Aorta (tissue), 5 donors: ENCODE measurements at regions not wholly inside any gene's neighbourhood (a gene's known extent, or its start where the extent isn't known, plus 50 kb on each side); places are given as distances from the start of the nearest gene placed in this dataset.
A peak's percentile ranks its signal among the peaks of the same experiment; 100 is the strongest.

ENCODE experiments used
- ATAC-seq: fragments of 200-7000 bp; cut with Tn5 transposase; one replicate; pipeline ENCODE4 v1.9.1; 2022; ENCODE audit warnings: moderate library complexity; ENCODE audit not compliant: low FRiP score
- DNase-seq, 2 donors: peaks; one replicate each; pipeline ENCODE4 v3.0.0-alpha.2; 2020
- H3K27ac ChIP-seq, 2 donors: one replicate each; pipeline ENCODE4 v1.5.1; 2013; ENCODE audit warnings: low read length in 2 of 2, mild to moderate bottlenecking in 2 of 2, moderate library complexity in 2 of 2, control low read depth in 1 of 2, inconsistent platforms in 1 of 2, low read depth in 1 of 2
- H3K27me3 ChIP-seq, 2 donors: one replicate each; pipeline ENCODE4 v1.6.1; 2013; ENCODE audit warnings: control low read depth in 1 of 2, low read length in 1 of 2, mild to moderate bottlenecking in 1 of 2, moderate library complexity in 1 of 2; ENCODE audit not compliant: insufficient read depth in 2 of 2, control insufficient read depth in 1 of 2
- H3K36me3 ChIP-seq, 2 donors: one replicate each; pipeline ENCODE4 v1.6.1; 2013; ENCODE audit warnings: control low read depth in 1 of 2, low read length in 1 of 2, mild to moderate bottlenecking in 1 of 2; ENCODE audit not compliant: insufficient read depth in 2 of 2, control insufficient read depth in 1 of 2
- H3K4me1 ChIP-seq, 2 donors: one replicate each; pipeline ENCODE4 v1.6.1; 2013; ENCODE audit warnings: low read length in 2 of 2, control low read depth in 1 of 2, mild to moderate bottlenecking in 1 of 2, moderate library complexity in 1 of 2; ENCODE audit not compliant: insufficient read depth in 2 of 2, control insufficient read depth in 1 of 2
- H3K4me3 ChIP-seq, 2 donors: one replicate each; pipeline ENCODE4 v1.5.1; 2013; ENCODE audit warnings: low read length in 2 of 2, control low read depth in 1 of 2, mild to moderate bottlenecking in 1 of 2
- H3K9me3 ChIP-seq: one replicate; pipeline ENCODE4 v1.6.1; 2013; ENCODE audit warnings: mild to moderate bottlenecking, low read length; ENCODE audit not compliant: control insufficient read depth
- WGBS, 2 donors: extraction: QIAGEN DNeasy Blood & Tissue Kit; methylation state at CpG; one replicate each; pipeline ENCODE4 v1.1.7; 2013; 5-methylcytosine and 5-hydroxymethylcytosine counted together
- intact Hi-C, 2 donors: fragments of 100-400 bp; cut with DNase I; formaldehyde crosslinking; loops; one replicate each; pipeline versions ENCODE4 v1.14.2 to v1.15.0; 2022
- donor health status: healthy with polysubstance abuse.
- donor health status: Bipolar disorder and iron deficiency.
- donor health status: DM: no; HTN: no; CAD: no.
- donor health status: DM: no; HTN: no; CAD: no.
- donor health status: DM: yes; HTN: yes; CAD: no.

DNA sequence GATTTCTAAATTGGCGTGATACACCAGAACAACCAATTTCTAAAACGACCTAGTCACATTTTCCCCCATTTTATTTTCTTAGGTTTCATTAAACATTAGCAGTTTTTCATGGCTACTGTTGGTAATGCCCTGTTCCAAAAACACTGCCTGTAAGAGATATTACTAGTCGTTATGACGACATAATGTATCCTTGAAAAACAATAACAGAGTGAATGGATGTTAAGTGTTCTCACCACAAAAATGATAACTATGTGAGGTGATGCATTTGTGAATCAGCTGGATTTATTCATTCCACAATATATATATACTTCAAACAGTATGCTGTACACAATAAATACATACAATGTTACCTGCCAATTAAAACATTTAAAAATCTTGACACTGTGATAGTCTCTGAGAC, 1147.6 kb upstream of the PCDH10 start:
- ATAC-seq (no peak), DNase-seq (no peak)
- intact Hi-C loops: no loop called here
- no peaks in the 10 kb centered on the region for H3K27me3 ChIP-seq
- peaks cover 2% of the 10 kb centered on the region for H3K9me3 ChIP-seq
- H3K27ac ChIP-seq: no peak overlapping the region
- no peaks in the 10 kb centered on the region for H3K4me1 ChIP-seq
- H3K36me3 ChIP-seq: no peaks in the 10 kb centered on the region
- 80% methylated on average over 4 of the region's 4 CpGs for WGBS, 2 donors
- H3K4me3 ChIP-seq: no peak overlapping the region

DNA sequence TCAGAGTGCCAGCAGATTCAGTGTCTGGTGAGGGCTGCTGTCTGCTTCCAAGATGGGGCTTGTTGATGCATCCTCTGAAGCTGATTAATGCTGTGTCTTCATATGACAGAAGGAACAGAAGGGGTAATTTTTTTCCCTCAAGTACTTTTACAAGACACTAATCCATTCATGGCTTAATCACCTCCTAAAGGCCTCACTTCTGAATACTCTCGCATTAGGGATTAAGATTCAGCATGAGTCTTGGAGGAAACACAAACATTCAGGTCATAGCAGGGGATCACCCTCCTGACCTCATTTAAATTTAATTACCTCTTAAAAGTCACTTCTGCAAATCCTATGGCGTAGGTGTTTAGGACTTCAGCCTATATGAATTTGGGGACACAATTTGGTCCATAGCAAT, 1145.5 kb upstream of the PCDH10 start:
- H3K4me1 ChIP-seq: no peaks in the 10 kb centered on the region
- peaks cover 2% of the 10 kb centered on the region for H3K9me3 ChIP-seq
- WGBS, 2 donors: 38 to 56% methylated on average over 2 of the region's 2 CpGs
- intact Hi-C loops: no loop called here
- no peak overlapping the region for H3K27ac ChIP-seq
- ATAC-seq: no peak
- DNase-seq: no peak
- H3K36me3 ChIP-seq: no peaks in the 10 kb centered on the region
- no peak overlapping the region for H3K4me3 ChIP-seq
- H3K27me3 ChIP-seq: no peaks in the 10 kb centered on the region

DNA sequence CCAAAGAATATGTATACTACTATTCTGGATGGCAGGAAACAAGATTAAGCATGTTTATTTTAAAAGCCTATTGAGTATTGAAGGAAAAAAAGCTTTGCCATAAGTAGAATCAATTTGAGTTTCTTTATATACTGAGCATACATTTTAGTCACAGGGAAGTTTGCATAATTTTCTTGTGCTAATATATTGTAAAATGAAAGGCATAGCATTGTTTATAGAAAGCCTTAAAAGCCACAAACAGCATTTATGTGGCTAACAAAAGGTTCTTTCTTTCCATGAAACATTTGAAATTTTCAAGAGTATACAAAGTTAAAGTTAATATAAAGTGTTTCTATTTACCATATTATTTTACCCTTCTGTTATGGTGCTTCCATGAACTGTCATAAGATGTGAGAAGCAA, 1133.8 kb upstream of the PCDH10 start:
- Histone ChIP-seq H3K27ac (no peak overlapping the region), H3K9me3 (peaks cover 2% of the 10 kb centered on the region), H3K4me1 (no peaks in the 10 kb centered on the region), H3K36me3 (no peaks in the 10 kb centered on the region), H3K27me3 (no peaks in the 10 kb centered on the region), H3K4me3 (no peak overlapping the region)
- DNase-seq (no peak), ATAC-seq (no peak)
- intact Hi-C loops: no loop called here

GRCh38 chr4:132016703-132017350, 1132.3 kb upstream of the PCDH10 start:
- no peaks in the 10 kb centered on the region for H3K4me1 ChIP-seq
- H3K4me3 ChIP-seq: no peak overlapping the region
- DNase-seq (no peak), ATAC-seq (no peak)
- WGBS, 2 donors: 72 to 81% methylated on average over 2 of the region's 2 CpGs
- intact Hi-C loops: no loop called here
- no peaks in the 10 kb centered on the region for H3K9me3 ChIP-seq
- no peaks in the 10 kb centered on the region for H3K27me3 ChIP-seq
- H3K27ac ChIP-seq: no peak overlapping the region
- H3K36me3 ChIP-seq: no peaks in the 10 kb centered on the region

DNA sequence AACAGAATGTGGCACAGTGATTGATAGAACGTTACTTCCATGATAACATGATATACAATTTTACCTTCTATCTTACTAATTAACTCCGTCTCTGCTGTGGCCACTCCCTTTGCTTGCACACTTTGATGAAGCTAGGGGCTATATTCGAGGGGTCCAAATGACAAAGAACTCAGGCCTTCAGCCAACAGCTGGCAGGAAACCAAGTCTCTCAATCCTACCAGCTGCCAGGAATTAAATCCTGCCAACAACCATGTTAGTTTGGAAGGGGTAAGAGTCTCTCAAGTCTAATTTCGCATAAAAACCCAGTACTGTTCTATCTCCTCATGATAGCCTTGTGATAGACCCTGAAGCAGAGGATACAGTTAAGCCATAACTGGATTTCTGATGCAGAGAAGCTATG, 1122.9 kb upstream of the PCDH10 start:
- 19 to 24% methylated on average over 4 of the region's 4 CpGs for WGBS, 2 donors
- Histone ChIP-seq H3K36me3 (no peaks in the 10 kb centered on the region), H3K4me1 (no peaks in the 10 kb centered on the region), H3K4me3 (no peak overlapping the region), H3K9me3 (no peaks in the 10 kb centered on the region), H3K27ac (no peak overlapping the region), H3K27me3 (no peaks in the 10 kb centered on the region)
- no peak for DNase-seq
- intact Hi-C loops: no loop called here
- no peak for ATAC-seq

GRCh38 chr4:132026816-132027215, 1122.3 kb upstream of the PCDH10 start:
- ATAC-seq: no peak
- intact Hi-C loops: no loop called here
- Histone ChIP-seq H3K9me3 (no peaks in the 10 kb centered on the region), H3K36me3 (no peaks in the 10 kb centered on the region), H3K27me3 (no peaks in the 10 kb centered on the region), H3K4me3 (no peak overlapping the region), H3K4me1 (no peaks in the 10 kb centered on the region), H3K27ac (no peak overlapping the region)
- DNase-seq: no peak
- WGBS, 2 donors: 73 to 76% methylated on average over 4 of the region's 4 CpGs

GRCh38 chr4:132056496-132056895, 1092.6 kb upstream of the PCDH10 start:
- intact Hi-C loops: no loop called here
- DNase-seq: no peak
- Histone ChIP-seq H3K4me1 (no peaks in the 10 kb centered on the region), H3K4me3 (no peak overlapping the region), H3K9me3 (no peaks in the 10 kb centered on the region), H3K27ac (no peak overlapping the region), H3K36me3 (no peaks in the 10 kb centered on the region), H3K27me3 (no peaks in the 10 kb centered on the region)
- 70 to 72% methylated on average over 1 of the region's 1 CpG for WGBS, 2 donors
- no peak for ATAC-seq

GRCh38 chr4:132059227-132059626, 1089.9 kb upstream of the PCDH10 start:
- no peaks in the 10 kb centered on the region for H3K4me1 ChIP-seq
- H3K4me3 ChIP-seq: no peak overlapping the region
- intact Hi-C loops: no loop called here
- H3K27me3 ChIP-seq: no peaks in the 10 kb centered on the region
- WGBS, 2 donors: 78% methylated on average over 1 of the region's 1 CpG
- no peak for DNase-seq
- H3K27ac ChIP-seq: no peak overlapping the region
- no peaks in the 10 kb centered on the region for H3K36me3 ChIP-seq
- H3K9me3 ChIP-seq: no peaks in the 10 kb centered on the region
- no peak for ATAC-seq

DNA sequence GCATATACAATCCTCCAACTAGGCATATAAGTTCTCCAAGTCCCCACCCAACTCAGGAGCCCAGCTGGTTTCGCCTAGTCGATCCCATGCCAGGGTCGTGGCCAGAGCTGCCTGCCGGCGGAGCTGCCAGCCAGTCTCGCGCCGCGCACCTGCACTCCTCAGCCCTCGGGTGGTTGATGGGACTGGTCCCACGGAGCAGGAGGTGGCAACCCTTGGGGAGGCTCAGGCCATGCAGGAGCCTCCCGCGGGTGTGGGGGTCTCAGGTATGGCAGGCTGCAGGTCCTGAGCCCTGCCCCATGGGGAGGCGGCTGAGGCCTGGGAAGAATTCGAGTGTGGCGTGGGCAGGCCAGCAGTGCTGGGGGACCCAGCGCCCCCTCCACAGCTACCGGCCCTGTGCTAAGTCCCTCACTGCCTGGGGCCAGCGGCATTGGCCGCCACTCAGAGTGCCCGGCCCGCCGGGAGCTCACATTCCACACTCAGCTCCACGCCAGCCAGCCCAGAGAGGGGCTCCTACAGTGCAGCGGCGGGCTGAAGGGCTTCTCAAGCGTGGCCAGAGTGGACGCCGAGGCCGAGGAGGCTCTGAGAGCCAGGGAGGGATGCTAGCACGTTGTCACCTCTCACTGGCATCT, 1086.4 kb upstream of the PCDH10 start:
- H3K4me3 ChIP-seq: no peak overlapping the region
- ATAC-seq (peak; percentile 50), DNase-seq (no peak)
- no peaks in the 10 kb centered on the region for H3K9me3 ChIP-seq
- WGBS, 2 donors: 91 to 94% methylated on average over 27 to 31 of the region's 31 CpGs
- intact Hi-C loops: no loop called here
- H3K27ac ChIP-seq: no peak overlapping the region
- H3K4me1 ChIP-seq: no peaks in the 10 kb centered on the region
- H3K36me3 ChIP-seq: no peaks in the 10 kb centered on the region
- no peaks in the 10 kb centered on the region for H3K27me3 ChIP-seq
